ENCODE measurements at regions not wholly inside any gene's neighbourhood (a gene's known extent, or its start where the extent isn't known, plus 50 kb on each side); places are given as distances from the start of the nearest gene placed in this dataset.
"Not testable (repeated sequence)": the region's sequence is repeated elsewhere in the genome, so short reads cannot be mapped to it uniquely, and the experiment has no call there.

DNA sequence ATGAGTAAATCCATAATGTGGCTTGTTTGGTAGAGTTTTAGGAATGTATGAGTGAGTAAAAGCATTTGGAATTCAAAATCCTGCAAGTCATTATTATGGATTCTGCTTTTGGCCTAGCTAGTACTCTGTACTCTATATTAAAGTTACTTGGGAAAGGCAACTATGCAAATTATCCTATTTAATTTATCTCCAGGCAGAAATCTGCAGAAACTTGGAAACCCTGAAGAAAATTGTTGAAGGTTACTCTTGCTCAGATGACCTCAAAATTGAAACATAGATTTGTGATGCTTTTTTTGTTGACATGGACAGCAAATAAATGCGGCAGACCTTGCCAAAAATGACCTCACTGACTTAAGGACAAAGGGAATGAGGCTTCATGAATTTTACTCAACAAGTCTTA is 477.1 kb upstream of the EYS start:
- DNase-seq, result no peak

DNA sequence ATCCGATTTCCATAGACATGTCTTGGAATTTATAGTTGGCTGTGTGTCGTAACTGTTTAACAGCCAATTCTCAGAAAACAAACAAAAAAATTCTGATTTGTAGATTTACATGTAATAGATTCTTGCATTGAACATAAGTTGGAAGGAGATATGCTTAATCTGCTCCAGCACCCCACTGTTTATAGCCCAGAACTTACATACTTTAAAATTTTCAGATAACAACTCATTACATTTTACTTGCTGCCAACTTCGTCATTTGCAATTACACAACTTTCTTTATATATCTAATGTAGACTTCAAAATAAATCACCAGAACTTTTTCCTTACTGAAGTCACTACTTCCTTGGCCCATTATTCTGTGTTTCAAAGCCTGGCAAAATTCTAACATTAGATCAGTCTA is 472.3 kb upstream of the EYS start:
- no peak for DNase-seq

DNA sequence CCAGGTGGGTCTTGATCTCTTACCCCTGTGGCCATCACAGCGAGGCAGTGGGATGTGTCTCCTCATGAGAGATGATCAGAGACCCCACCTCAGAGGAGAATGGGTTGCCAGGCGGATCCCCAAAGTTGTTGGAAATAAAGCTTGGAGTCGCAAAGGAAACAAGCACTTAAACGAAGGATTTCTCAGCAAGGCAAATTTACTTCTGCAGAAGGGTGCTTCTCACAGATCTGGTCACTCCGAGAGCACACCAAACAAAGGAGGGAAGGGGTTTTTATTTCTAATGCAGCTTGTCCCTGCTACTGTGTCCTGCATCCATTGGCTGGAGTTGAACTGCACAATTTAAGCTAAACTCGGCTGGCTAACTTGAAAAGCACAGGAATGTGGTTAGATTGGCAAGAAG is 466.6 kb upstream of the EYS start:
- DNase-seq, result no peak

DNA sequence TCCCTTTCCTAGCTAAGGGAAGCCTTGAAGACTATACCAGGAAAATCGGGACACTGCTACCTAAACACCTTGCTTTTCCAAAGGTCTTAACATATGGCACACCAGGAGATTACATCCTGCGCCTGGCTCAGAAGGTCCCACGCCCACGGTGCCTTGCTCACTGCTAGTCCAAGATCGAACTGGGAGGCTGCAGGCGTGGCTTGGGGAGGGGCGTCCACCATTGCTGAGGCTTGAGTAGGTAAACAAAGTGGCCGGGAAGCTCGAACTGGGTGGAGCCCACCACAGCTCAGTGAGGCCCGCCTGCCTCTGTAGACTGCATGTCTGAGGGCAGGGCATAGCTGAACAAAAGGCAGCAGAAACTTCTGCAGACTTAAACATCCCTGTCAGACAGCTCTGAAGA is 459.7 kb upstream of the EYS start:
- not testable (repeated sequence) for DNase-seq

DNA sequence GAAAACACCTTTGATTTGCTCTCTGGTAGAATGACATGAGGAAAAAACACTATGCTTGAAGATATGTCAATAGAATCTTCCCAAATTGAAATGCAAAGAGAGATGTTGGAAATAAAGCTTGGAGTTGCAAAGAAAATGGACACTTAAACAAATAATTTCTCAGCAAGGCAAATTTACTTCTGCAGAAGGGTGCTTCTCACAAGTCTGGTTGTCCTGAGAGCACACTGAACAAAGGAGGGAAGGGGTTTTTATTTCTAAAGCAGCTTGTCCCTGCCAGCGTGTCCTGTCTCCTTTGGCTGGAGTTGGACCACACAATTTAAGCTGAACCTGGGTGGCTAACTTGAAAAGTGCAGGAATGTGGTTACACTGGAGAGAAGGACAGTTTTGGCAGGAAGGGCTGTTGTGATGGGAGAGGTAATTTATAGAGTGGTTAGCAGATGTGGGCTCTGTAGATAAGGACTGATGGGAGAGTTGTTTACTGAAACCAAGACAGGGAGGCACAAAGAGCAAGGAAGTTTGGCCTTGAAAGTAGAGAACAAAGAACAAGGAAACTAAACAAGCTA is 454.6 kb upstream of the EYS start:
- no peak for DNase-seq

DNA sequence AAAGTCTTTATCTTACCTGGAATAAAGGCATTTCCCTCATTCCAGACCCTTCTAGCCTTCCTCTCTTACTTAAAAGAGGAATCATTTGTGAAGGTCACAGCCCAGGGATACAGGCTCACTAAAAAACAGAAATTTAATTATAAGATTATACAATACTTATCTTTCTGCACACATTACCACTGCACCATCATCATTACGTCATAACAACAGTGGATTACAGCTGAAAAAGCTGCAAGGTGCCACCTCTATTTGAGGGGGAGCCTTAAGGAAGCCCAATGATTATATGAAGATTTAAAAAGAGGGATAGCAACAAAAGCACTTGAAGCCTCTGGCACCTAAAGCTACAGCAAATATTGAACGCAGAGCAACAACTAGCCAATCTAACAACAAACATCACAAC is 452.9 kb upstream of the EYS start:
- no peak for DNase-seq

DNA sequence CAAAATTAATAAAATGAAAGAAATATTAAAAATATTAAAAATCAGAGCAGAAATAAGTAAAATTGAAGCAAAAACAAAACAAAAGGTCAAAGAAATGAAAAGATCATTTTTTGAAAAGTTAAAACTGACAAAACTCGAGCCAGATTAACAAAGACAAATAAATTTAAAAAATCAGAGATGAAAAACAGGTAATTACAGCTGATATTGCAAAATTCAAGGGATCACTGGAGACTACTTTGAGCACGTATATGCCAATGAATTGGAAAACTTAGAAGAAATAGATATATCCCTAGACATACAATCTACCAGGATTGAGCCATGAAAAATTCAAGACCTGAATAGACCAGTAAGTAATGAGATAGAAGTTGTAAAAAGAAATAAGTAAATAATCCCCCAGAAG is 446.2 kb upstream of the EYS start:
- DNase-seq, result no peak

DNA sequence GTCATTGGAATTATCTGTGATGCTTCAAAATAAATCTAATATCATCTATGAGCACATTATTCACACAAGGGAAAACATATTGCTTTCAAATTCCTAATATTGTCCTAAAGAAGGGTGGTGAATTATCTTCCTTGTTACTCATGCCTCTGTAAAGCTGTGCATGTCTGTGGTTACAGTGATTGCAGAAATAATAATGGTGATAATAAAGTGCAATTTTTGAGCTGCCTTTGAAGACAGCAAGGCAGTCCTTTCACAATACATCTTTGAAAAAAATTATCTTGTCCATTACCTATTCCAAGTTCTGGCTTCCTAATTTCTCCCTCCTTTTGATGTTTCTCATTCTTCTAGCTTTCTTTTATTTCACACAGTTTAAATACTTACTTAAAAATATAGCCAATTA is 442.1 kb upstream of the EYS start:
- DNase-seq, result no peak

DNA sequence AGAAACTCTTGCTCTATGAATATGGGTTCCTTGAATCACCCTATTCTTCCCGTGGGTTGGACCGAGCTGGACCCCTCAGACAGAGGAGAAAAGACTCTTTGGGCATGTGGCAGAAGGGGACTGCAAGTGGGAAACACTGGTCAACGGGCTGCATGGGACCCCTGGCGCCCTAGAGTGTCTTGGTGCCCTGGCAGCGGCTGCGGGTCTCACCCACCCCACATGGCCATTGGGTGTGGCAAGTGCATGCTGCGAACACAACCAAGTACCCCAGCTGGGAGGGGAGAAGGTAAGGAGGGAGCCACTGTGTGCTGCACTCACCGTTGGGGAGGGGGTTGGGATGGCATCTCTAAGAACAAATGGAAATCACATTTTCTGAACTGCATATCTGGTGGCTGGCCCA is 438.8 kb upstream of the EYS start:
- no peak for DNase-seq

DNA sequence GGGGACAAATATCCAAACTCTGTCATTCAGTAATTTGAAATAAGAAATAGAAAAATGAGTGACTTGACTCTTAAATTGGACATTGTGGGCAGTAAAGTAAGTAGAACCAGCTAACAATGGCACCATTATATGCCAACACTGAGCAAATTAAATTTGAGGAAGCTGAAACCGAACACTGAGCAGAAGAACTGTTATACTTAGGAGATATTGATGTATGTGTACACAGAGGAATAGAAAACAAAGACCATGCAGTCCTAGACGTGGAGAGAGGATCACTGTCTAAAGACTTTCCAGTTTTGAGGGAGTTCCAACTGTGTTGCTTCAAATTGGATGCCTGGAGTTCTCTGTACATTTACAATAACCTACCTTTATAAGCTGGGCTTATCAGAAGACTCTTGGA is 427.0 kb upstream of the EYS start:
- DNase-seq, result no peak

DNA sequence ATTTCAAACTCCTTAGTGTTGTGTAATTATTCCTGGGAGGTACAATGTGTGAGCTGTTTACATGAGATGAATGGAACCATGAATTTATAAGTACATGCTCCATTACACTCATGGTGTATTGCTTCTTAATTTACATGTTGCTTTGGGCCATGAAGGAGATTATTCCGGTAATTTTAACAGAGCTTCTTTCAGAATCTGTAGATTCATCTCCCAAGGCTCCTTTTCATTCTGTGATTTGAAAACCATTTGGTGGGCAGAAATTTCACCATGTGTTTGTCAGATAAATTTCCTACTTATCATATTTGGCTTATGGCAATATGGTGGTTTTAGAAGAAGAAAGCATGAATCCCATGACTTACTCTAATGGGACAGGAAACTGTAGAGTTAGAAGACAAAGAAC is 421.6 kb upstream of the EYS start:
- DNase-seq, result no peak

DNA sequence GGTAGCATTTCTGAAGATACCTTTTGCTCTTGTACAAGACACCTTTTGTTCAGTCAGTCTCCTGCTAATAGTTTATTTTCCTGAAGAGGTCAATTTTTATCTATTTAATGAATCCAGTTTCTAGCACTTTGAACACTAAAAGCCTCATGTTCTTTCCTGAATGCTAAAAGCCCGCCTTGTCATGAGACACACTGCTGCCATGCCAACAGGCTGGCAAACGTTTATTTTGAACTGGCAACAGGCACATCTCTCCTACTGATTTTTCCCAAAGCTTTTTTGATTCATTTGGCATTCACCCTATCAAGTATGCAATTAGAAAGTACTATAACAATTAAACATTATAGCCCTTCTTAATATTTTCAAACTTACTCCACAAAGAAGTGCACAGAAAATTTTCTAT is 421.2 kb upstream of the EYS start:
- DNase-seq, result no peak

DNA sequence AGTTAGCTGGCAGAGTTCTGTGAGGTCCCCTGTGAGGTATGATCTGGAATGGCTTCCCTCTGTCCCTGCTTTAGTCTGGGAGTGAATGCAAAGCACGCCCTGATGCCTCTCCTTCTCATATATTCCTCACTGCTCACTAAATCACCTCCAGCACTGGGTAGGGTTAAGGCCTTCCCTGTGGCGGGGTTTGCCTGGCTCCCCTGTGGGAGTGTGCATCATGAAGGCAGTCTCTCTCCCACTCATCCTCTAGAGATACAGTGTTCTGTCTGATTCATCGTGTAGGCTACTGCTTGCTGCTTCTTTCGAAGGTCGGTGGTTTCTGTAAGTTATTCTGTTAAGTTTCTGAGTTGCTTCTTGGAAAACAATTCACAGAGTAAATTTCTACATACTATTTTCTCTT is 420.0 kb upstream of the EYS start:
- no peak for DNase-seq

DNA sequence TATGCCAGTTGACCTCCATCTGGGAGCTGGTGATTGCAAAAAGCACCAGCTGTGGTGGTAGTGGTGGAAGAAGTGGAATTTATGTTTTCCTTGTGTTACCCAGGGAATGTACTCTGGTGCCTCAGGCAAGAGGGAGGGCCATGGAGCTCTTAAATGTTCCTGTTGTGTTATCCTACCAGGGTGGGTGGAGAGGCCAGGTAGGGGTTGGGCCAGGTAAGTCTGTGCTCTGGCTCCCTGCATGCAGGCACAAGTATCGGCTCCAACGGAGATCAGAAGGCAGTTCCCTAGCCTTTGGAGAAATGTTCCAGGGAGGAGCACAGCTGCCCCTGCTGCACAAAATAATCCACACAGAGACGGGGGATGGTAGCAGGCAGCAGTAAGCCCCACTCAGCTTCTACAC is 419.3 kb upstream of the EYS start:
- no peak for DNase-seq

DNA sequence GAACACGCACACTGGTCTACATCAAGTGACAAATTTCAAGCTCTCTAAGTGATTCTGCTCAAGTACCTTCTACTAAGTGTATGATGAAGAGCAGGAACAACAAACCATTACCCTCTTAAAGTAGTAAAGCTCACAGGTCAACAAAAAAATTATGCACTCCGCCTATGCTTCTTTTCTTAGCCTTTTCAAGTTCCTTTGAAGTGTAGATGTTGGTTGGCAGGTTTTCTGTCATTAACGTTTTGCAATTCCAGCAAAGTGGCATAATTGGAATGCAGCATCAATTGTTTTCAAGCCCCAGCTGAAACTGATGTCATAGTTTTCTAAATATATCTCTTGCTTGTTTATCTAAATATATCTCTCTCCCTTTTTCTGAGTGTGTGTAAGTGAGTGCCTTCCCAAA is 396.9 kb upstream of the EYS start:
- no peak for DNase-seq

DNA sequence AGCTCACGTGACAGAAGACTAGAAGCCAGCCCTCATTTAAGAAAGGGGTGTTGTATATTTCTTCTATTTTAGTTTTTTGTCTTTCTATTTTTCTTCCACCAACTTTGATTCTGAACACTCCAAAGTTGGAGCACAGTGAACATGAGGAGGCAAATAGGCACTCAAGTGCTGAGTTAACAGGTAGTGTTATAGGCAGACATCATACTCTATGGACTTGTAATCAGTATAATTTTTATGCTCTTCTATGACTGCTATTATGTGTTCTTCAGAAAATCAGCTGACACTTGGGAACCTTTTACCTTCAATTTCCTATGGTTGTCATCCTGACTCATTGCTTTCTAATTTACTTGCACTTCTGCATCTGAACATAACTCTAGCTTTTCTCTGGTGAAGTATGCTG is 396.3 kb upstream of the EYS start:
- no peak for DNase-seq

DNA sequence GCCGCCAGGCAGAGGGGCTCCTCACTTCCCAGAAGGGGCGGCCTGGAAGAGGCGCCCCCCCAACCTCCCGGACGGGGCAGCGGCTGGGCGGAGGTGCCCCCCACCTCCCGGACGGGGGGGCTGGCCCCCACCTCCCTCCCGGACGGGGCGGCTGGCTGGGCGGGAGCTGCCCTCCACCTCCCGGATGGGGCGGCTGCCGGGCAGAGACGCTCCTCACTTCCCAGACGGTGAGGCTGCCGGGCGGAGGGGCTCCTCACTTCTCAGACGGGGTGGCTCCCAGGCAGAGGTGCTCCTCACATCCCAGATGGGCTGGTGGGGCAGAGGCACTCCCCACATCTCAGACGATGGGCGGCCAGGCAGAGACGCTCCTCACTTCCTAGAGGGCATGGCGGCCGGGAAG is 389.7 kb upstream of the EYS start:
- DNase-seq, result no peak

DNA sequence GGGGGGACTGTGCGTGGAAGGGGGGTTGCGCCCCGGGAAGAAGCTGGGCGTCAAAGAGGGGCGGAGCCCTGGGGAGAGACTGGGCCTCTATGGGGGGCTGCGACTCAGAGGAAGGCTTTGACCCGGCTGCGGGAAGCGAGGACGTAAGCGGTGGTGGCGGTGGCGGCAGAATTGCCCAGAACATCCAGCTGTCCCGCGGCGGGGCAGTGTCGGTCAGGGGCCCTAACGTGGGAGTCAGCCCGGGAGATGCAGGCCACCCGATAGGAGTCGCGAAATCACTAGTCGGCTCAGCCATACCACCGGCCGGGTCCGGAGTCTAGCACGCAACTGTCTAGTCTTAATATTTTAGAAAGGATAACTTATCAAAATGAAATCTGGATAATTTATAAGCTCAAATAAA is 387.6 kb upstream of the EYS start:
- DNase-seq, result no peak

DNA sequence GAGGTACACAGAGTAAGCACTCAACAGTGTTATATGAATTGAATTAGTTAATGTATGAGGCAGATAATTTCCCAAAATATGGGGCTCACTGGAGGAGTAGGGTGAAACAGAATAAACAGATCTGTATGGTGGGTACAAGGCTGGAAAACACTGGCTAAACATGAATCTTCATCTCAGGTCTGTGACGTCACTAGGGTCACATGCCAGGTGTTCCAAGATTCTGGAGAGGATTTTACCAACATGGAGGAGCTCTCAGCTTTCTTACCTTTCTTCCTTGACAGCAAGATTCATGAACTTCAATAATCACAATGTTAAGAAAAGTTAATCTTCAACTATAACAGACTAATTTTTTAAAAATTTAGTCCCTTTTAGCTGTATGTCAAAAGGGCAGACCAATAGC is 385.3 kb upstream of the EYS start:
- not testable (repeated sequence) for DNase-seq

DNA sequence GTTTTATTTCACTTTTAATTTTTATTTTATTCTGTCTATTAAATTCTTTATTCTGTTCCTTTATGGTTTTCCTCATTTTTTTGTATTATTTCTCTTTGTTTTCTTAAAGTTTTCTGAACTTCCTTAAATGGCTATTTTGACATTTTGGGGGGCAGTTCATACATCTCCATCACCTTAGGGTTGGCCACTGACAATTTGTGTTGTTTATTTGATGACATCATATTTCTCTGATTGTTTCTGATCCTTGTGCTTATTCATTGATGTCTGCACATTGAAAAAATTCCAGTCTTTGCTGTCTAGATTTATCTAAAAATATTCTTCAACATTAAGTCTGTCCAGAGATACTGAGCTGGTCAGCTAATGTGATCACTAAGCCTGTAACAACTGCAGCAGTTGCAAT is 379.5 kb upstream of the EYS start:
- no peak for DNase-seq

DNA sequence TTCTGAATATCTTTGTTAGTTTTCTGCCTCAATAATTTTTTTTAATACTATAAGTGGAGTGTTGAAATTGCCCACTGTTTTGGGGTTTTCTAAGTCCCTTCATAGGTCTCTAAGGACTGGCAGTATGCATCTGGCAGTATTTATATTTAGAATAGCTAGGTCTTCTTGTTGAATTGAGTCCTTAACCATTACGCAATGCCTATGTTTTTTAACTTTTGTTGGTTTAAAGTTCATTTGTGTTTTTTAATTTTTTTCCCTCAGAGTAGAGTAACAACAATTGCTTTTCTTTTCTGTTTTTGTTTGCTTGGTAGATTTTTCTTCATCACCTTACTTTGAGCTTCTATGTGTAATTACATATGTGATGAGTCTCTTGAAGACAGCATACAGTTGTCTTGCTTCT is 375.9 kb upstream of the EYS start:
- DNase-seq, result no peak

DNA sequence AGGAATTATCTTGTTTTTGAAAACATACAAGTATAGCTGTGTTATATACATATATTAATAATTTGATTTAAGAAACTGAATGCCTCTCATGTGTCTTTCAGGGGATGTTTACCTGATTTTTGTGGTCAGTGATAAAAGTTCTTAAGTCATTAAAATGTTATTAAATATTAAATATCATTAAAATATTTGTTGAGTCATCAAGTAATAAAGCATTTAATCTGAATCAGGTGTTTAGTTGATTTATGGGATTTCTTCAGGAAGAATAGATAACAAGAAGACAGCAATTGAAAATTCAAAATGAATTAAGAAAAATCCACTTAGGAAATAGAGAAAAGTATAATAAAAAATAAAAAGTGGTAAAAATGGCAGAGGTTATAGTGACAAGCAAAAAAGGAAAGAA is 361.9 kb upstream of the EYS start:
- no peak for DNase-seq

DNA sequence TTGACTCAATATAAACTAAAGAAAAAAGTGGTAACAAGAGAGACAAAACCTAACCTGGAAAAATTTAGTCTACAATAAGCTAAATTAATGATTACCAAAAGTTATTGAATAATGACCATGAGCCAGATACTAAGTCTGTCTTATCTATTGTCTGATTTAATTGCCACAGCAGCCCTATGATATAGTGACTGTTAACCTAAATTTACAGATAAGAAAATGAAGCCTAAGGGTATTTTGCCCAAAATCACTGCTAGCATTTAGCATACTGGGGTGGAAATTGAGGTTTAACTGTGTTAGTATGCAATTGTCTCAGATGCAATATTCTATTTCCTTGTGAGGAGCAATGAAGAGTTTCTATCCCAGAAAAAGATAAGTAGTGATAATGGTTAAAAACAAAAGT is 361.0 kb upstream of the EYS start:
- no peak for DNase-seq

DNA sequence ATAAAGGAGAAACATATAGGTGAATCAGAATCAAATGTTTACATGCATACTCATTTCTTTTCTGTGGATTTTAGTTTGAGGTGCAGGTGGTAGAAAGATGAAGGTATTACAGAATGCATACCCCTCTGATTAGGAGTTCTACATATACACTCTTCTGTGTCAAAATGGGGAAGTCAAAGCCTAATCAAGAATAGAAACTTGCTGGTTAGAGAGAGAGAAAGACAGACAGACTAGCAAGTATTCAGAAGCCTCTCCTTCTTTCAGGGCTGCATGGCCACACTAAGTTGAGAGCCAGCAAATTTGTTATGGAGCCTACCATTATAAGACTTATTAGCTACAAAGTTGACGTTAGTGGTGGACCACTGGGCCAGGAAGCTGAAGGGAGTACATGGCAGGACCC is 358.3 kb upstream of the EYS start:
- no peak for DNase-seq

DNA sequence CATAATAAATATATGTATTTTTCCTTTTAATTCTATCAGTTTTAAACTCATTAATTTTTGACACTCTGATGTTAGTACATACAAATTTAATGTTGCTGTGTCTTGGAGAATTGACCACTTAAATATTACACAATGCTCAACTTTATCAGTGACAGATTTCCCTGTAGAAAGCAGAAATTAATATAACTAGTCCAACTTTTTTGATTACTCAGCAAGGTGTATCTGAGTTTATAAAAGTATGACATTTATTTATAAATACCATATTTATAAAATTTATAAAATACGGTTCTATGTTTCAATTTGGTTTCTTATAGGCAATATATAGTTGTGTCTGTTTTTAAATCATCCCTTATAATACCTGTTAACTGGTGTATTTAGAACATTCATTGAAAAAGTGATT is 350.0 kb upstream of the EYS start:
- DNase-seq, result no peak

DNA sequence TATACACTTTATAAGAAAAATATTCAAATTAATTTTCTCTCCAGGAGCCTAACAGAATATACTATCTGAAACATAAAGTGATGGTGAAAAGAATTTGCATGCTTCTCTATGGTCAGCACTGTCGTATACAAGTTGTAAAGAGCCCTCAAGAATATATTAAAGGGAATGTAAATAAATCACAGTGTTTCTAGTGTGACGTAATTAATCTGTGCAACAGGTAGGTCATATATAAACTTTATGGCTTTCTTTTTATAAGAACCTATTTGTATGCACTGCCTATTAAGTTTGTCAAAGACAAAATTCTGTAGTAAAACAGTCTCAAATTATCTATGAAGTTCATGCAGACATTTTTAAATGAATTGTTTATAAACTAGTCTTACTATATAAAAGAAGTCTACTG is 347.9 kb upstream of the EYS start:
- no peak for DNase-seq

Data from CD4-positive, alpha-beta T cell treated with Interleukin-6 for 4 hours (primary cell).